ENCODE measurements at regions not wholly inside any gene's neighbourhood (a gene's known extent, or its start where the extent isn't known, plus 50 kb on each side); places are given as distances from the start of the nearest gene placed in this dataset.

- TF ChIP-seq CTCF (conservative IDR thresholded peaks at IDR 0.05; ENCODE audit: low read depth, low read length) = no peak
- TF ChIP-seq EZH2phosphoT487 (IDR thresholded peaks at IDR 0.05; ENCODE audit: borderline replicate concordance, low read length) = no peak
These were observed 56.3 kb downstream of the FOXL3 start for GRCh38 chr7:346116-346898.
